Neural cell (in vitro differentiated cells): ENCODE measurements at regions not wholly inside any gene's neighbourhood (a gene's known extent, or its start where the extent isn't known, plus 50 kb on each side); places are given as distances from the start of the nearest gene placed in this dataset.

ENCODE experiments used
- H2AFZ ChIP-seq: fragments of 200-600, 300-800 bp; sonication (generic), shearing (Covaris generic); 2 replicates; pipeline ENCODE4 v1.6.0; 2014; ENCODE audit warnings: low read depth, mild to moderate bottlenecking, antibody characterized with exemption, low read length, moderate library complexity
- H3F3A ChIP-seq: fragments of 200-600 bp; shearing (Covaris generic); 2 replicates; pipeline ENCODE4 v1.6.1; 2016; ENCODE audit warnings: mild to moderate bottlenecking, moderate library complexity, mixed read lengths, antibody characterized with exemption, low read length; ENCODE audit not compliant: insufficient read depth, poor library complexity, severe bottlenecking
- H3K27ac ChIP-seq: fragments of 200-600, 300-800 bp; sonication (generic), shearing (Covaris generic); 2 replicates; pipeline ENCODE4 v1.5.1; 2014; ENCODE audit warnings: mild to moderate bottlenecking, low read length, moderate library complexity
- H3K27me3 ChIP-seq: fragments of 300-800, 200-600 bp; sonication (generic), shearing (Covaris generic); 2 replicates; pipeline ENCODE4 v1.6.0; 2014; ENCODE audit warnings: mild to moderate bottlenecking, low read depth, low read length, moderate library complexity; ENCODE audit not compliant: insufficient read depth
- H3K36me3 ChIP-seq: fragments of 300-800, 200-600 bp; sonication (generic), shearing (Covaris generic); 2 replicates; pipeline ENCODE4 v1.5.1; 2014; ENCODE audit warnings: mild to moderate bottlenecking, antibody characterized with exemption, low read length, moderate library complexity; ENCODE audit not compliant: insufficient read depth
- H3K4me2 ChIP-seq: fragments of 300-800, 200-600 bp; sonication (generic), shearing (Covaris generic); 2 replicates; pipeline ENCODE4 v1.6.0; 2014; ENCODE audit warnings: mild to moderate bottlenecking, low read length
- H3K4me3 ChIP-seq: fragments of 300-800, 200-600 bp; sonication (generic), shearing (Covaris generic); 2 replicates; pipeline ENCODE4 v1.5.1; 2014; ENCODE audit warnings: mild to moderate bottlenecking, low read length, moderate library complexity
- H3K79me2 ChIP-seq: fragments of 200-600 bp; shearing (Covaris generic); replicated peaks from 2 replicates; pipeline ENCODE4 v1.6.0; 2014; ENCODE audit warnings: mild to moderate bottlenecking, low read length, moderate library complexity; ENCODE audit not compliant: insufficient read depth
- H3K9ac ChIP-seq: fragments of 300-800, 200-600 bp; sonication (generic), shearing (Covaris generic); 2 replicates; pipeline ENCODE4 v1.6.1; 2016; ENCODE audit warnings: mild to moderate bottlenecking, low read length, mixed read lengths
- H3K9me2 ChIP-seq: fragments of 200-600 bp; shearing (Covaris generic); 2 replicates; pipeline ENCODE4 v1.6.1; 2016; ENCODE audit warnings: mild to moderate bottlenecking, low read length, mixed read lengths; ENCODE audit not compliant: insufficient read depth
- H3K9me3 ChIP-seq: fragments of 200-600, 300-800 bp; sonication (generic), shearing (Covaris generic); 2 replicates; pipeline ENCODE4 v1.6.1; 2016; ENCODE audit warnings: mild to moderate bottlenecking, mixed run types, low read length, moderate library complexity, mixed read lengths
- H4K20me1 ChIP-seq: fragments of 200-600 bp; shearing (Covaris generic); 2 replicates; pipeline ENCODE4 v1.6.1; 2016; ENCODE audit warnings: mild to moderate bottlenecking, mixed run types; ENCODE audit not compliant: insufficient read depth
- CTCF ChIP-seq: fragments of 450-650 bp; IDR thresholded peaks from 2 replicates; pipeline ENCODE4 v1.5.1; 2014; ENCODE audit warnings: antibody characterized with exemption, mild to moderate bottlenecking, moderate library complexity; ENCODE audit not compliant: poor library complexity, severe bottlenecking
- EP300 ChIP-seq: fragments of 450-650 bp; conservative IDR thresholded peaks from 2 replicates; pipeline ENCODE4 v1.6.1; 2014; ENCODE audit warnings: antibody characterized with exemption, mild to moderate bottlenecking, moderate library complexity; ENCODE audit not compliant: poor library complexity, severe bottlenecking
- EZH2 ChIP-seq: fragments of 200-600, 300-800 bp; shearing (Covaris generic), sonication (generic); IDR thresholded peaks from 2 replicates; pipeline ENCODE4 v1.6.1; 2014; ENCODE audit warnings: antibody characterized with exemption, low read length, borderline replicate concordance, mild to moderate bottlenecking; ENCODE audit not compliant: insufficient read depth, poor library complexity, severe bottlenecking
- MXI1 ChIP-seq: fragments of 450-650 bp; conservative IDR thresholded peaks from 2 replicates; pipeline ENCODE4 v1.6.1; 2014; ENCODE audit warnings: antibody characterized with exemption, mild to moderate bottlenecking; ENCODE audit not compliant: poor library complexity, severe bottlenecking
- POLR2AphosphoS5 ChIP-seq: IDR thresholded peaks from 2 replicates; pipeline ENCODE4 v1.6.1; 2012
- RAD21 ChIP-seq: fragments of 450-650 bp; conservative IDR thresholded peaks from 2 replicates; pipeline ENCODE4 v1.6.1; 2014; ENCODE audit warnings: antibody characterized with exemption, mild to moderate bottlenecking, moderate library complexity
- REST ChIP-seq: IDR thresholded peaks from 2 replicates; pipeline ENCODE4 v1.6.1; 2012; ENCODE audit warnings: borderline replicate concordance
- SMC3 ChIP-seq: fragments of 450-650 bp; conservative IDR thresholded peaks from 2 replicates; pipeline ENCODE4 v1.6.1; 2014; ENCODE audit warnings: antibody characterized with exemption, mild to moderate bottlenecking, moderate library complexity; ENCODE audit not compliant: poor library complexity
- TAF1 ChIP-seq: IDR thresholded peaks from 2 replicates; pipeline ENCODE4 v1.6.1; 2012; ENCODE audit warnings: low read depth

DNA sequence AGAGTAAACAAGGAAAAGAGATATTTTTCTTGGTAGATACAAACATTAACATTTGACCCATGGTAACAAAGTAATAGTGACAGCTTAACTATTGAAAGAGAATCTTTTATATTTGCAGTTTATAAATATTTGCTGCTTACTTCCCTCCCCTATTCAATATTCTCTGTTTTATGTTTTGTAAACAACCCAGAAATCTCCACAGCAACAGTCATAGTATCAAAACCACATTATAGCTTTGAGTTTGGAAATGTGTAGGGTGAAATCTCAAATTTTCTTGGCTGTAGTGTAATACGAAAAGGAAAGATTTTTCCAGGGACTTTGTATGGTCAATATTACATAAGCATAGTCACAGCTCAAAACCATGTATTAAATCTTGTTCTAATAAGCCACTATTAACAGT, 511.2 kb downstream of the METTL4 start:
- TF ChIP-seq POLR2AphosphoS5 (no peak), REST (no peak), TAF1 (no peak), RAD21 (no peak), MXI1 (no peak), EZH2 (no peak), CTCF (no peak), SMC3 (no peak), EP300 (no peak)
- Histone ChIP-seq H2AFZ (no peak overlapping the region), H3K79me2 (no peaks in the 10 kb centered on the region), H3K9me3 (peaks cover 8% of the 10 kb centered on the region), H4K20me1 (no peaks in the 10 kb centered on the region), H3K4me3 (no peak overlapping the region), H3F3A (no peaks in the 10 kb centered on the region), H3K27ac (no peak overlapping the region), H3K9ac (no peak overlapping the region), H3K9me2 (no peaks in the 10 kb centered on the region), H3K4me2 (no peak overlapping the region), H3K27me3 (no peaks in the 10 kb centered on the region), H3K36me3 (no peaks in the 10 kb centered on the region)

DNA sequence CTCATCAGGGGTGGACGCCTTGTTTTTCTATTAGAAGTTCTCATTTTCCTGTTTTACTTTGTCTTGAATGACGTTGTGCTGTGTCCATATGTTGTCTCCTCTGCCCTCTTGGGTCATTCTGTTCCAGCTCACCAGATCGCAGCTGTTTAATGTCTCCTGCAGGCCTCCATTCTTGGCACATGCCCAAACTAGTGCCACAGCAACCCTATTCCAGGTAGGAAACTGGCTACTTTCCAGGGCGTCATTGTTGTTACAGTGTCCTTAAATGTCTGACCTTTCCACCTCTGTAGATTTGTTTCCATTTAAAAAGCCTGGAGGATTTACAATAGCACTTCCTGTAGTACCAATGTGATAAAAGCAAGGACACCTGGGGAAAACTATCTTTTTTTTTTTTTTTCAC, 500.7 kb downstream of the METTL4 start:
- Histone ChIP-seq H4K20me1 (no peaks in the 10 kb centered on the region), H3K36me3 (no peaks in the 10 kb centered on the region)

More for the DNA sequence above, 500.7 kb downstream of the METTL4 start:
- no peaks in the 10 kb centered on the region for H3K9me2 ChIP-seq
- H3K4me2 ChIP-seq = no peak overlapping the region
- no peaks in the 10 kb centered on the region for H3K79me2 ChIP-seq
- TF ChIP-seq EZH2 = no peak
- no peak for TF ChIP-seq SMC3
- TF ChIP-seq MXI1 = no peak
- no peak for TF ChIP-seq EP300
- no peak for TF ChIP-seq POLR2AphosphoS5
- TF ChIP-seq CTCF = no peak
- no peak for TF ChIP-seq TAF1
- TF ChIP-seq REST = no peak
- TF ChIP-seq RAD21 = no peak
- H3K9me3 ChIP-seq = no peaks in the 10 kb centered on the region
- no peak overlapping the region for H2AFZ ChIP-seq
- no peak overlapping the region for H3K4me3 ChIP-seq
- no peaks in the 10 kb centered on the region for H3F3A ChIP-seq
- H3K27me3 ChIP-seq = no peaks in the 10 kb centered on the region
- H3K9ac ChIP-seq = no peak overlapping the region
- no peak overlapping the region for H3K27ac ChIP-seq
